ENCODE measurements at regions not wholly inside any gene's neighbourhood (a gene's known extent, or its start where the extent isn't known, plus 50 kb on each side); places are given as distances from the start of the nearest gene placed in this dataset.

DNA sequence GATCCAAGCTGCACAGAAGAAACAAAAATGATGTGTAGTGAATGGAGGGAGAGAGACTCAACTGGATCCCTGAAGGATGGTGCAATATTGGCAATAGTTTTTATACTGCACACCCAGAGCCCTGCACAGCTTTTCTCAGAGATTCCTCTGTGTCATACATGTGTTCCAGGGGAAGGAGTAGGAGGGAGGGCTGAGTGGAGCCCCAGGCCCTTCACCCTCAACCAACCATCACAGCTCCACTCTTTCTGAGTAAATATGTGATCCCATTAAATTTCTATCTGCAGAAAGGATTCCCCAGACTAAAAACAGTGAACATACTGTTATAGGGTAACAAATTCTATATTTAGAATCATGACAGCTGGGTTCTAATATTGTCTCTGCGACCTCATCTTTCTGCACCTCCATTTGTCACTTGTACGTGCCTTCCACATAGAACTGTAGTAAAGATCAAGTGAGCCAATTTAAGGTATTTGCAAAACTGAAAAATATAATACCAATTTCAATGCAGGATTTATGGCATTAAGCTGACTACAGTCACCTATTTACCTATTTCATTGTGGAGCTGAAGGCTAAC lies 421.4 kb upstream of the NRSN1 start:
- DNase-seq = no peak
- H3K27ac ChIP-seq = no peak overlapping the region
- no peaks in the 10 kb centered on the region for H3K36me3 ChIP-seq (replicated peaks)
- H3K27me3 ChIP-seq (replicated peaks) = no peaks in the 10 kb centered on the region
- no peak overlapping the region for H3K4me3 ChIP-seq (ENCODE audit: low read depth, low read length)
- in situ Hi-C loops (cut with HindIII; ENCODE audit: low pct_ligation_motif_present, low sequenced_read_pairs) = no loop called here
- TF ChIP-seq, protein P1, sequence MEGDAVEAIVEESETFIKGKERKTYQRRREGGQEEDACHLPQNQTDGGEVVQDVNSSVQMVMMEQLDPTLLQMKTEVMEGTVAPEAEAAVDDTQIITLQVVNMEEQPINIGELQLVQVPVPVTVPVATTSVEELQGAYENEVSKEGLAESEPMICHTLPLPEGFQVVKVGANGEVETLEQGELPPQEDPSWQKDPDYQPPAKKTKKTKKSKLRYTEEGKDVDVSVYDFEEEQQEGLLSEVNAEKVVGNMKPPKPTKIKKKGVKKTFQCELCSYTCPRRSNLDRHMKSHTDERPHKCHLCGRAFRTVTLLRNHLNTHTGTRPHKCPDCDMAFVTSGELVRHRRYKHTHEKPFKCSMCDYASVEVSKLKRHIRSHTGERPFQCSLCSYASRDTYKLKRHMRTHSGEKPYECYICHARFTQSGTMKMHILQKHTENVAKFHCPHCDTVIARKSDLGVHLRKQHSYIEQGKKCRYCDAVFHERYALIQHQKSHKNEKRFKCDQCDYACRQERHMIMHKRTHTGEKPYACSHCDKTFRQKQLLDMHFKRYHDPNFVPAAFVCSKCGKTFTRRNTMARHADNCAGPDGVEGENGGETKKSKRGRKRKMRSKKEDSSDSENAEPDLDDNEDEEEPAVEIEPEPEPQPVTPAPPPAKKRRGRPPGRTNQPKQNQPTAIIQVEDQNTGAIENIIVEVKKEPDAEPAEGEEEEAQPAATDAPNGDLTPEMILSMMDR (IDR thresholded peaks at IDR 0.05; ENCODE audit: low read depth, low read length, missing control alignments) = no peak

DNA sequence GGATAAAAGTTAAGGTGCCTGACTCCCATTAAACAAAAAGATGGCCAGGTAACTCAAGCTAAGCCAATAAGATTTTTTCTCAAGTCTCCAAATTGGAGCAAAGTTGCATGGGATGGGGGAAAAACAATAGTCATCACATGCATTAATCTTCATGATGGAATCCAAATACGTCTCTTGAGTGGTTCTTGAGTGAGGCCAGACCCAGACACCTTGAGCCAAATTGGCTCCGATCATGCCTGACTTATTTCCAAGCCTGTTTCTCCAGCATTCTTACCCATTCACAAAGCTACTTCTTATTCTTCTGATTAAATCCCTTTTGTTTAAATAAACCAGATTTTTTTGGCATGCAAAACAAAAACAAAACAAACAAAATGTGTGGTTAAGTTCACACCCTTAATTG lies 420.3 kb upstream of the NRSN1 start:
- DNase-seq = no peak
- no peaks in the 10 kb centered on the region for H3K27me3 ChIP-seq (replicated peaks)
- H3K4me3 ChIP-seq (ENCODE audit: low read depth, low read length) = no peak overlapping the region
- H3K27ac ChIP-seq = no peak overlapping the region
- TF ChIP-seq, protein P1 (IDR thresholded peaks at IDR 0.05; ENCODE audit: low read depth, low read length, missing control alignments) = no peak
- no peaks in the 10 kb centered on the region for H3K36me3 ChIP-seq (replicated peaks)
- in situ Hi-C loops (cut with HindIII; ENCODE audit: low pct_ligation_motif_present, low sequenced_read_pairs) = no loop called here

DNA sequence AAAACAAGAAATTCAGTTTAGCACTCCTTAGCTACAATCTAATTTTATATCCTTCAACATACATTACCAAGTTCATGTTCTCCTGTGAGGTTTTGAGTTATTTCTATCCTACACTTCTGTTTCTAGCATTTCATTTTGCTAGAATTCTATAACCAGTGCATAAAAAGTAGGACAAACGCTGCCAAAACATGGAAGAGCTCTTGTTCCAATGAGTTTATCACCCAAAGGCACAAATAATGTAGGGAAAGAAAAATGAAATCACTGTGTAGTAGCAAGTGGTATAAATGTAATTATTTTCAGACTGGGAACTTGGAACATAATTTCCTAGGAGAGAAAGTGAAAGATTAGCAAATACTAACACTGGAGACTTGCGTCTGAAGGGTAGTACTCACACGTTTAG lies 413.3 kb upstream of the NRSN1 start:
- Histone ChIP-seq H3K4me3 (ENCODE audit: low read depth, low read length) (no peak overlapping the region), H3K27me3 (replicated peaks) (no peaks in the 10 kb centered on the region), H3K27ac (no peak overlapping the region), H3K36me3 (replicated peaks) (no peaks in the 10 kb centered on the region)
- TF ChIP-seq, protein P1 (IDR thresholded peaks at IDR 0.05; ENCODE audit: low read depth, low read length, missing control alignments) = no peak
- DNase-seq = no peak
- in situ Hi-C loops (cut with HindIII; ENCODE audit: low pct_ligation_motif_present, low sequenced_read_pairs) = no loop called here

DNA sequence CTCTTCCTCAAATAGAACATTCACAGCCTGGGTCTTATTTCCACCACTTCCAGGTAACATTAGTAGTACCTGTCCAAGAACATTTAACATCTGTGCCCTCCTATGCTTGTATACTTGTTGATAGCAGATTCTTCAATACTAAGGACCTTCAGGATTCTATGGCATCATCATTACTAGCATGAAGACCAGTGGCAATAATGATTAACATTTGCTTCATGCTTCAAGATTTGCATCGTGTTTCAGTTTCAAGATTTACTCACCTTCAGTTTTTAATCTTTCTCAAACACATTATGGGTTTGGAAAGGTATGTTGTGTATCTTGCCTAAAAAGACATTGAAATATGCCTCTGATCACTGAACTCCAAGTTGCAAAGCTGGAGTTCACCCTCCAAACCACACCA lies 412.8 kb upstream of the NRSN1 start:
- in situ Hi-C loops (cut with HindIII; ENCODE audit: low pct_ligation_motif_present, low sequenced_read_pairs) = no loop called here
- Histone ChIP-seq H3K4me3 (ENCODE audit: low read depth, low read length) (no peak overlapping the region), H3K27me3 (replicated peaks) (no peaks in the 10 kb centered on the region), H3K27ac (no peak overlapping the region), H3K36me3 (replicated peaks) (no peaks in the 10 kb centered on the region)
- TF ChIP-seq, protein P1 (IDR thresholded peaks at IDR 0.05; ENCODE audit: low read depth, low read length, missing control alignments) = no peak
- no peak for DNase-seq

DNA sequence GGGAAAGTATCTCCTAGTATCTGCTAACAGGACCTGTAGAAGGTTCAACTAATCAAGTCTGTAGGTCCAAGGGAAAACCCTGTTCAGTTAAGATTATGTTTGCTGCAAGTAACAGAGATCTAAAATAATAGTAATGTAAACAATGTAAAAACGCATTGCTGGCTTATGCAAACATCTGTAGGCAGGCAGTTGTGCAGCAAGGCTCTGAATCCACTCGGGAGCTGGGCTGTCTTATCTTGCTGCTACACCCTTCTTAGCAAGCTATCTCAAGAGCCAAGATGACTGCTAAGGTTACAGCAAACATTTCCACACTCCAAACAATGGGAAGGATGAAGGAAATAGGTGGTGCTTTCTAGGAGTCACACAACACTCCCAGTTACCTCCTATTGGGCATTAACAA lies 397.3 kb upstream of the NRSN1 start:
- Histone ChIP-seq H3K27me3 (replicated peaks) (no peaks in the 10 kb centered on the region), H3K4me3 (ENCODE audit: low read depth, low read length) (no peak overlapping the region), H3K36me3 (replicated peaks) (no peaks in the 10 kb centered on the region), H3K27ac (no peak overlapping the region)
- DNase-seq = no peak
- in situ Hi-C loops (cut with HindIII; ENCODE audit: low pct_ligation_motif_present, low sequenced_read_pairs) = no loop called here
- TF ChIP-seq, protein P1 (IDR thresholded peaks at IDR 0.05; ENCODE audit: low read depth, low read length, missing control alignments) = no peak

DNA sequence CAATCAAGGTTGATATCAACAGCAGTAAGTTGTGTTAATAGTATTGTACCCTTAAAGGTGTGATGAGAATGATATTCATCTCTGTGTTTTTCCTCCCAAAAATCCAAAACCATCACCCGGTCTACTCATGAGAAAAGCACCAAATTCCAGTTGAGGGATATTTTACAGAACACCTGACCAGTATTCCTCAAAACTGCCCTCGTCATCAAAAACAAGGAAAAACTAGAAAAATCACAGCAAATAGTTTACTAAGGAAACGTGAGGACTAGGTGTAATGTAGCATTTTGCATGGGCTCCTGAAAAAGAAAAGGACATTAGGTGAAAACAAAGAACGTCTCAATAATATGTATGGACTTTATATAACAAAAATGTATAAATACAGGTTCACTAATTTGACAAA lies 394.4 kb upstream of the NRSN1 start:
- Histone ChIP-seq H3K36me3 (replicated peaks) (no peaks in the 10 kb centered on the region), H3K4me3 (ENCODE audit: low read depth, low read length) (no peak overlapping the region), H3K27ac (no peak overlapping the region), H3K27me3 (replicated peaks) (no peaks in the 10 kb centered on the region)
- TF ChIP-seq, protein P1 (IDR thresholded peaks at IDR 0.05; ENCODE audit: low read depth, low read length, missing control alignments) = no peak
- in situ Hi-C loops (cut with HindIII; ENCODE audit: low pct_ligation_motif_present, low sequenced_read_pairs) = no loop called here
- no peak for DNase-seq
